HepG2 (cell line): ENCODE measurements at regions not wholly inside any gene's neighbourhood (a gene's known extent, or its start where the extent isn't known, plus 50 kb on each side); places are given as distances from the start of the nearest gene placed in this dataset.

Experiments used
- ATAC-seq: fragments of 200-7000 bp; cut with Tn5 transposase; 3 replicates; pipeline ENCODE4 v1.9.1; 2020; ENCODE audit warnings: mild to moderate bottlenecking, moderate library complexity
- BruUV-seq: library from RNA; stranded (reverse); fragments of 400-500 nt; replicated peaks from 2 replicates; lab custom pipeline; 2021; lab: Mats Ljungman, UMichigan
- CTCF ChIA-PET: fragments of 300-600 bp; formaldehyde crosslinking; extraction: SDS; loops from one replicate; lab custom pipeline; 2021; ENCODE audit warnings: low total read pairs, inconsistent platforms, low intra/inter-chr PET ratio; lab: Yijun Ruan, JAX
- POLR2A ChIA-PET: fragments of 350-600 bp; sonication (Branson Sonifier 250); formaldehyde crosslinking; loops from one replicate; lab custom pipeline; 2020; ENCODE audit warnings: antibody characterized with exemption, inconsistent platforms; lab: Yijun Ruan, JAX
- DNase-seq: peaks from one replicate; pipeline ENCODE4 v3.0.0-alpha.2; 2015; ENCODE audit warnings: low spot score
- FAIRE-seq: peaks from 3 replicates; lab custom pipeline; 2011; peaks lifted over from hg19 to GRCh38; lab: Jason Lieb, UNC
- H2AFZ ChIP-seq: one replicate; pipeline ENCODE4 v1.6.1; 2011; ENCODE audit warnings: low read length, inconsistent platforms
- H3K27ac ChIP-seq: fragments of 300-600 bp; 3 replicates; pipeline ENCODE4 v1.8.0; 2011; ENCODE audit warnings: mixed run types, mild to moderate bottlenecking, mixed read lengths, low read length, inconsistent platforms; ENCODE audit not compliant: insufficient read depth; ENCODE audit errors: extremely low read length
- H3K27me3 ChIP-seq, 2 experiments: fragments of 200-600 bp in 1 of 2; 2 replicates in 1 of 2; 3 replicates in 1 of 2; pipeline versions ENCODE4 v1.6.0 to v1.8.0; 2011; ENCODE audit warnings: low read length in 2 of 2, mild to moderate bottlenecking in 2 of 2, moderate library complexity in 2 of 2, inconsistent platforms in 1 of 2; ENCODE audit not compliant: insufficient read depth in 2 of 2, control insufficient read depth in 1 of 2
- H3K36me3 ChIP-seq, 2 experiments: fragments of 200-600 bp in 1 of 2; replicated peaks in 1 of 2; 2 replicates in 1 of 2; 3 replicates in 1 of 2; pipeline versions ENCODE4 v1.5.1 to v1.8.0; 2011; ENCODE audit warnings: low read length in 2 of 2, inconsistent platforms in 1 of 2; ENCODE audit not compliant: insufficient read depth in 2 of 2, control insufficient read depth in 1 of 2
- H3K4me1 ChIP-seq: 2 replicates; pipeline ENCODE4 v1.5.1; 2012; ENCODE audit warnings: low read length, inconsistent platforms; ENCODE audit not compliant: insufficient read depth
- H3K4me2 ChIP-seq: 2 replicates; pipeline ENCODE4 v1.6.0; 2011; ENCODE audit warnings: low read depth, low read length, inconsistent platforms
- H3K4me3 ChIP-seq, 3 experiments: fragments of 200-600 bp in 1 of 3; sonication (generic), shearing (Covaris generic) in 1 of 3; replicated peaks in 1 of 3; 2 replicates each; pipeline ENCODE4 v1.5.1; 2011 to 2016; ENCODE audit warnings: low read length in 3 of 3, inconsistent platforms in 2 of 3, low read depth in 2 of 3, mild to moderate bottlenecking in 2 of 3, control low read depth in 1 of 3, mixed read lengths in 1 of 3; ENCODE audit not compliant: insufficient read depth in 1 of 3
- H3K79me2 ChIP-seq: one replicate; pipeline ENCODE4 v1.6.1; 2011; ENCODE audit warnings: low read length, inconsistent platforms; ENCODE audit not compliant: insufficient read depth
- H3K9ac ChIP-seq: 2 replicates; pipeline ENCODE4 v1.6.0; 2011; ENCODE audit warnings: mild to moderate bottlenecking, low read depth, low read length, inconsistent platforms; ENCODE audit not compliant: insufficient read depth
- H3K9me3 ChIP-seq: 2 replicates; pipeline ENCODE4 v1.5.1; 2012; ENCODE audit warnings: mild to moderate bottlenecking, low read length
- H4K20me1 ChIP-seq: 2 replicates; pipeline ENCODE4 v1.6.0; 2011; ENCODE audit warnings: inconsistent platforms, mild to moderate bottlenecking, low read length, moderate library complexity; ENCODE audit not compliant: insufficient read depth
- ETV5 ChIP-seq: IDR thresholded peaks from 2 replicates; pipeline ENCODE4 v1.6.1; 2018; ENCODE audit warnings: missing biosample characterization, missing genetic modification reagents, inconsistent platforms, borderline replicate concordance
- JUNB ChIP-seq: sonication (generic); formaldehyde crosslinking; IDR thresholded peaks from 2 replicates; pipeline ENCODE4 v1.8.0; 2022; ENCODE audit warnings: missing genetic modification reagents, mild to moderate bottlenecking, borderline replicate concordance
- PPARG ChIP-seq: conservative IDR thresholded peaks from 2 replicates; pipeline ENCODE4 v1.6.1; 2016; ENCODE audit warnings: missing biosample characterization, missing genetic modification reagents
- SMAD9 ChIP-seq: sonication (generic); formaldehyde crosslinking; IDR thresholded peaks from 2 replicates; pipeline ENCODE4 v1.5.1; 2020; ENCODE audit warnings: mild to moderate bottlenecking, missing genetic modification reagents
- TAF1 ChIP-seq: sonication (generic); formaldehyde crosslinking; IDR thresholded peaks from 2 replicates; pipeline ENCODE4 v1.4.0; 2020; ENCODE audit warnings: missing genetic modification reagents
- TGIF2 ChIP-seq: IDR thresholded peaks from 2 replicates; pipeline ENCODE4 v1.6.1; 2016; ENCODE audit warnings: control low read depth, missing compliant biosample characterization
- U2AF1 ChIP-seq: fragments of 200-400 bp; formaldehyde crosslinking; optimal IDR thresholded peaks from 2 replicates; pipeline ENCODE3; 2017; ENCODE audit warnings: mild to moderate bottlenecking, low read depth, low read length
- ZKSCAN8 ChIP-seq: IDR thresholded peaks from 2 replicates; pipeline ENCODE4 v1.6.1; 2016; ENCODE audit warnings: borderline replicate concordance, missing genetic modification reagents, missing compliant biosample characterization
- ZNF230 ChIP-seq: sonication (generic); formaldehyde crosslinking; IDR thresholded peaks from 2 replicates; pipeline ENCODE4 v1.4.0; 2020; ENCODE audit warnings: mild to moderate bottlenecking, missing genetic modification reagents
- ZNF251 ChIP-seq: sonication (generic); formaldehyde crosslinking; IDR thresholded peaks from 2 replicates; pipeline ENCODE4 v1.9.0; 2021; ENCODE audit warnings: mild to moderate bottlenecking, missing genetic modification reagents
- ZNF546 ChIP-seq: sonication (generic); formaldehyde crosslinking; conservative IDR thresholded peaks from 2 replicates; pipeline ENCODE4 v1.8.1; 2023; ENCODE audit warnings: mild to moderate bottlenecking, missing genetic modification reagents
- WGBS: methylation state at CpG from one replicate; pipeline ENCODE4 v1.1.6; 2017; ENCODE audit warnings: low lambda C conversion rate; 5-methylcytosine and 5-hydroxymethylcytosine counted together
- in situ Hi-C: cut with HindIII; loops from 2 replicates; pipeline ENCODE4 v1.10.0; 2017; ENCODE audit warnings: low pct_unique_long_range_greater_than_20kb; ENCODE audit not compliant: extremely low pct_ligation_motif_present
- intact Hi-C: fragments of 100-400 bp; cut with micrococcal nuclease; formaldehyde crosslinking; loops from one replicate; pipeline ENCODE4 v1.10.0; 2022; ENCODE audit not compliant: unreplicated experiment
- TF ChIP-seq, protein P1 (sequence below): sonication (generic); formaldehyde crosslinking; IDR thresholded peaks from 2 replicates; pipeline ENCODE4 v1.4.0; 2020; ENCODE audit warnings: missing genetic modification reagents; ENCODE audit errors: not compliant biosample characterization
- TF ChIP-seq, protein P2 (sequence below): sonication (generic); formaldehyde crosslinking; IDR thresholded peaks from 2 replicates; pipeline ENCODE4 v1.4.0; 2020; ENCODE audit warnings: missing genetic modification reagents, borderline replicate concordance
- TF ChIP-seq, protein P3 (sequence below): sonication (generic); formaldehyde crosslinking; IDR thresholded peaks from 2 replicates; pipeline ENCODE4 v1.8.0; 2022; ENCODE audit warnings: missing genetic modification reagents, mild to moderate bottlenecking, inconsistent platforms, borderline replicate concordance

DNA sequence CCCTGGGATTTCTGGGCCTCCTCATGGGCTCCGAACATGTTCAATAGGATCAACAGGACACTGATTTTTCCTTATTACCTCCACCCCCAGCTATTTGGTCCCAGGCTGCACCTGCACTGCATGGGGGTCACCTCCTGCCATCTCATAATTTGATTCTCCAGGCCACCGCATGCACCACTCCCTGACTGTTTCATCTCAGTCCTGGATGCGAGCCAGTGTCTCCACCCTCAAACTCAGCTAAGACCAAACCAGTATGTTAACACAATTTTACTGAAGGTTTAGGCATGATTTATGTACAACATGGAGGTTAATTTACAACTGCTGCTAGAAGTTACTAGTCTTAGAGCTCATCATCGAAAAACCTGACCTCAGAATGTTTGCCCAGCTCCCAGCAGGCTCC is 249.5 kb downstream of the UACA start:
- intact Hi-C loops = no loop called here
- H3K27ac ChIP-seq = no peak overlapping the region
- ChIA-PET CTCF (no interaction called here), POLR2A (no interaction called here)
- 0 out of 2 replicates have a peak, but pooled peaks cover 7% of the 10 kb centered on the region for H3K9me3 ChIP-seq
- H3K4me1 ChIP-seq = 0 out of 2 replicates have a peak, but pooled peaks cover 6% of the 10 kb centered on the region
- ATAC-seq (no peak), DNase-seq (no peak), FAIRE-seq (no peak)
- H3K4me2 ChIP-seq = no peak overlapping the region
- H2AFZ ChIP-seq = no peak overlapping the region
- H3K27me3 ChIP-seq = no peaks in the 10 kb centered on the region; a peak in 1 of 5 replicates
- TF ChIP-seq ETV5 (CRISPR knock-in tag) (no peak), ZKSCAN8 (no peak), PPARG (CRISPR knock-in tag) (no peak), TAF1 (CRISPR knock-in tag) (no peak), JUNB (CRISPR knock-in tag) (no peak), SMAD9 (CRISPR knock-in tag) (no peak), ZNF546 (CRISPR knock-in tag) (no peak), U2AF1 (no peak), ZNF251 (CRISPR knock-in tag) (no peak), ZNF230 (CRISPR knock-in tag) (no peak), TGIF2 (CRISPR knock-in tag) (no peak)
- TF ChIP-seq, protein P1, sequence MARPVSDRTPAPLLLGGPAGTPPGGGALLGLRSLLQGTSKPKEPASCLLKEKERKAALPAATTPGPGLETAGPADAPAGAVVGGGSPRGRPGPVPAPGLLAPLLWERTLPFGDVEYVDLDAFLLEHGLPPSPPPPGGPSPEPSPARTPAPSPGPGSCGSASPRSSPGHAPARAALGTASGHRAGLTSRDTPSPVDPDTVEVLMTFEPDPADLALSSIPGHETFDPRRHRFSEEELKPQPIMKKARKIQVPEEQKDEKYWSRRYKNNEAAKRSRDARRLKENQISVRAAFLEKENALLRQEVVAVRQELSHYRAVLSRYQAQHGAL (CRISPR knock-in tag) = no peak
- TF ChIP-seq, protein P2, sequence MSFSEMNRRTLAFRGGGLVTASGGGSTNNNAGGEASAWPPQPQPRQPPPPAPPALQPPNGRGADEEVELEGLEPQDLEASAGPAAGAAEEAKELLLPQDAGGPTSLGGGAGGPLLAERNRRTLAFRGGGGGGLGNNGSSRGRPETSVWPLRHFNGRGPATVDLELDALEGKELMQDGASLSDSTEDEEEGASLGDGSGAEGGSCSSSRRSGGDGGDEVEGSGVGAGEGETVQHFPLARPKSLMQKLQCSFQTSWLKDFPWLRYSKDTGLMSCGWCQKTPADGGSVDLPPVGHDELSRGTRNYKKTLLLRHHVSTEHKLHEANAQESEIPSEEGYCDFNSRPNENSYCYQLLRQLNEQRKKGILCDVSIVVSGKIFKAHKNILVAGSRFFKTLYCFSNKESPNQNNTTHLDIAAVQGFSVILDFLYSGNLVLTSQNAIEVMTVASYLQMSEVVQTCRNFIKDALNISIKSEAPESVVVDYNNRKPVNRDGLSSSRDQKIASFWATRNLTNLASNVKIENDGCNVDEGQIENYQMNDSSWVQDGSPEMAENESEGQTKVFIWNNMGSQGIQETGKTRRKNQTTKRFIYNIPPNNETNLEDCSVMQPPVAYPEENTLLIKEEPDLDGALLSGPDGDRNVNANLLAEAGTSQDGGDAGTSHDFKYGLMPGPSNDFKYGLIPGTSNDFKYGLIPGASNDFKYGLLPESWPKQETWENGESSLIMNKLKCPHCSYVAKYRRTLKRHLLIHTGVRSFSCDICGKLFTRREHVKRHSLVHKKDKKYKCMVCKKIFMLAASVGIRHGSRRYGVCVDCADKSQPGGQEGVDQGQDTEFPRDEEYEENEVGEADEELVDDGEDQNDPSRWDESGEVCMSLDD = no peak
- TF ChIP-seq, protein P3, sequence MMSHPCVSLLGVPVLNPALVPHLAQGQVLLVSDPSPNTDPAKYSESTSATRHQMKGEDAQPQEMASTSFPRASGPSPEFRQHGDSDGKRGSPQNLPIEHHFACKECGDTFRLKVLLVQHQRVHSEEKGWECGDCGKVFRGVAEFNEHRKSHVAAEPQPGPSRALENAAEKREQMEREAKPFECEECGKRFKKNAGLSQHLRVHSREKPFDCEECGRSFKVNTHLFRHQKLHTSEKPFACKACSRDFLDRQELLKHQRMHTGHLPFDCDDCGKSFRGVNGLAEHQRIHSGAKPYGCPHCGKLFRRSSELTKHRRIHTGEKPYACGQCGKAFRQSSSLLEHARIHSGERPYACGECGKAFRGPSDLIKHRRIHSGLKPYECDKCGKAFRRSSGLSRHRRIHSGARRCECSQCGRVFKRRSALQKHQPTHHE (CRISPR knock-in tag) = no peak
- H3K4me3 ChIP-seq = no peak overlapping the region
- BruUV-seq = no TSS peak
- H3K79me2 ChIP-seq = no peaks in the 10 kb centered on the region
- no peaks in the 10 kb centered on the region for H3K36me3 ChIP-seq
- H4K20me1 ChIP-seq = no peaks in the 10 kb centered on the region
- in situ Hi-C loops = no loop called here
- no peak overlapping the region for H3K9ac ChIP-seq
- WGBS = 42% methylated on average over 2 of the region's 4 CpGs
